Neural crest cell (in vitro differentiated cells): ENCODE measurements at regions not wholly inside any gene's neighbourhood (a gene's known extent, or its start where the extent isn't known, plus 50 kb on each side); places are given as distances from the start of the nearest gene placed in this dataset.

Experiments
- DNase-seq: peaks from one replicate; pipeline ENCODE4 v3.0.0; 2021; ENCODE audit warnings: low read depth, mixed read lengths, low spot score
- H3K27ac Mint-ChIP-seq: one replicate; pipeline ENCODE4 v1.8.0; 2021; ENCODE audit warnings: mild to moderate bottlenecking, mixed read lengths; ENCODE audit not compliant: unreplicated experiment
- H3K27me3 Mint-ChIP-seq: 2 replicates; pipeline ENCODE4 v1.8.0; 2021; ENCODE audit warnings: low read depth, mild to moderate bottlenecking, mixed read lengths
- H3K36me3 Mint-ChIP-seq: 2 replicates; pipeline ENCODE4 v1.8.0; 2021; ENCODE audit warnings: low read depth, mild to moderate bottlenecking, mixed read lengths
- H3K4me1 Mint-ChIP-seq: 2 replicates; pipeline ENCODE4 v1.8.0; 2021; ENCODE audit warnings: mixed read lengths
- H3K4me3 Mint-ChIP-seq: one replicate; pipeline ENCODE4 v1.8.0; 2021; ENCODE audit warnings: mild to moderate bottlenecking, mixed read lengths
- H3K9me3 Mint-ChIP-seq: 2 replicates; pipeline ENCODE4 v1.8.0; 2021; ENCODE audit warnings: mixed read lengths
- TF ChIP-seq, protein P1 (sequence below): fragments of 200-600 bp; sonication (generic); conservative IDR thresholded peaks from 2 replicates; pipeline ENCODE4 v1.5.0; 2021; ENCODE audit warnings: antibody characterized with exemption, mild to moderate bottlenecking

DNA sequence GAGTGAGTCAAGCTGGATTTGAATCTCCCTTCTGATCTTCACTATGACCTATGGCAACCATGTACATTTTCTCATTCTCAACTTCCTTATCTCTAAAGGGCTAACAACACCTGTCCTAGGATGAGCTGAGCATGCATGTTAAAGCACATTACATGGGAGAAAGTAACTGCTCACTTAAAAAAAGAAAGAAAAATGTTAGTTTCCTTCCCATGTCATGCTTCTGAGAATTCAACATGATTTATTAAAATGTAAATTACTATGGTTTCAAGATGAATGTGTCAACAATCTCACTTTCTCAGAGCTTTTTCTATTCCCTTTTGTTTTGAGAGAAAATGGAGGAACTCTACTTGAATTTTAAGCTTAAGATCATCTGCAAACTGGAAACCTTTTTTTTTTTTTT is 295.3 kb downstream of the SKIDA1 start:
- H3K9me3 Mint-ChIP-seq = peaks cover 11% of the 10 kb centered on the region
- no peaks in the 10 kb centered on the region for H3K36me3 Mint-ChIP-seq
- TF ChIP-seq, protein P1, sequence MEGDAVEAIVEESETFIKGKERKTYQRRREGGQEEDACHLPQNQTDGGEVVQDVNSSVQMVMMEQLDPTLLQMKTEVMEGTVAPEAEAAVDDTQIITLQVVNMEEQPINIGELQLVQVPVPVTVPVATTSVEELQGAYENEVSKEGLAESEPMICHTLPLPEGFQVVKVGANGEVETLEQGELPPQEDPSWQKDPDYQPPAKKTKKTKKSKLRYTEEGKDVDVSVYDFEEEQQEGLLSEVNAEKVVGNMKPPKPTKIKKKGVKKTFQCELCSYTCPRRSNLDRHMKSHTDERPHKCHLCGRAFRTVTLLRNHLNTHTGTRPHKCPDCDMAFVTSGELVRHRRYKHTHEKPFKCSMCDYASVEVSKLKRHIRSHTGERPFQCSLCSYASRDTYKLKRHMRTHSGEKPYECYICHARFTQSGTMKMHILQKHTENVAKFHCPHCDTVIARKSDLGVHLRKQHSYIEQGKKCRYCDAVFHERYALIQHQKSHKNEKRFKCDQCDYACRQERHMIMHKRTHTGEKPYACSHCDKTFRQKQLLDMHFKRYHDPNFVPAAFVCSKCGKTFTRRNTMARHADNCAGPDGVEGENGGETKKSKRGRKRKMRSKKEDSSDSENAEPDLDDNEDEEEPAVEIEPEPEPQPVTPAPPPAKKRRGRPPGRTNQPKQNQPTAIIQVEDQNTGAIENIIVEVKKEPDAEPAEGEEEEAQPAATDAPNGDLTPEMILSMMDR = no peak
- H3K27me3 Mint-ChIP-seq = no peaks in the 10 kb centered on the region
- no peak for DNase-seq
- H3K4me3 Mint-ChIP-seq = no peak overlapping the region
- H3K4me1 Mint-ChIP-seq = no peaks in the 10 kb centered on the region
- no peak overlapping the region for H3K27ac Mint-ChIP-seq

DNA sequence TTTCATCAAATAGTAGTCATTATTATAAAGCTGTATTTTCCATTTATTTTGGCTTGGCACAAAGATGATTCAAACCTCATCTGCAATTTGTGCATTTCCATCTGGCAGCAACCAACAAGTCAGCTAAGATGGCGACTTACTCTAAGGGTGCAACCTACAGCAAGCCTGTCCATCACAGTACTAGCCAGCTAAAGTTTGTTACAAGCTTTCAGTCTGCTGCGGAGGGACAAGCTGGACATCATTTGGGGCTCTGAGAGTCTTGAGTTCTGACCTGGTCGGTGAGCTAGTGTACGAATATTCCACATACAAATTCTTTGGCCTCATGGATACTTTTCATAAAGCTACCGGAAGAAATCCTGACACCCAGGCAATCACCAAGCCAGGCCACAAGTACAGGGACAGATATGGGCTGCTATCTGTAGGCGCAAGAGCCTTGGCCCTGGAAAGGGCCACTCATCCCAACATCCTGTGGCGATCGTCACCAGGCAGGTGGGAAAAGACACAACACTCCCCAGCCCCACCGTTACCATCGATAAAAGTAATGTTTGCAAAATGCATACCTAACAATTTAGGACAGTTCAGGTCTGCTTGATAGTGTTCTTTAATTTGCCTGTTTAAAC is 307.6 kb downstream of the SKIDA1 start:
- Mint-ChIP-seq H3K27ac (no peak overlapping the region), H3K4me3 (no peak overlapping the region), H3K4me1 (peaks cover 5% of the 10 kb centered on the region), H3K27me3 (no peaks in the 10 kb centered on the region), H3K9me3 (no peaks in the 10 kb centered on the region), H3K36me3 (no peaks in the 10 kb centered on the region)
- TF ChIP-seq, protein P1 = no peak
- DNase-seq = no peak

DNA sequence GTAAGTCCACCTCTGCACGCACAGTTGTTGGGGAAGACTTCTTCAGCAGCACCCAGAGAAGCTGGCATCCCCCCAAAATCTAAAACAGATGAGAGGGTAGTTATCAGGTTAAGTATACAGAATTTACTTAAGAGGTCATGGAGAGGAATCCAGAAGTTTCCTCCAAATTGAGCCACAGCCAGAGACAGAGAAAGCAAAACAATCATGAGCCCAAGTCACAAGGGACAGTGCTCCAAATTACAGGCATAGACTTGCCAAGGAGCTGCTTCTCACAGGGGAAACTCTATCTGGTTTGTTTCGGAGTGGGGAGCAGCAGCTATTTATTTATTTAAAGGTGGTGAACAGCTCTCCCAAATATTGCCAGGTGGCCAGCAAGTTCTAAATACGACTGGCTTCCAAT is 308.4 kb downstream of the SKIDA1 start:
- TF ChIP-seq, protein P1 = no peak
- no peaks in the 10 kb centered on the region for H3K36me3 Mint-ChIP-seq
- no peaks in the 10 kb centered on the region for H3K9me3 Mint-ChIP-seq
- no peak overlapping the region for H3K4me3 Mint-ChIP-seq
- H3K27ac Mint-ChIP-seq = no peak overlapping the region
- DNase-seq = no peak
- peaks cover 5% of the 10 kb centered on the region for H3K4me1 Mint-ChIP-seq
- H3K27me3 Mint-ChIP-seq = no peaks in the 10 kb centered on the region

DNA sequence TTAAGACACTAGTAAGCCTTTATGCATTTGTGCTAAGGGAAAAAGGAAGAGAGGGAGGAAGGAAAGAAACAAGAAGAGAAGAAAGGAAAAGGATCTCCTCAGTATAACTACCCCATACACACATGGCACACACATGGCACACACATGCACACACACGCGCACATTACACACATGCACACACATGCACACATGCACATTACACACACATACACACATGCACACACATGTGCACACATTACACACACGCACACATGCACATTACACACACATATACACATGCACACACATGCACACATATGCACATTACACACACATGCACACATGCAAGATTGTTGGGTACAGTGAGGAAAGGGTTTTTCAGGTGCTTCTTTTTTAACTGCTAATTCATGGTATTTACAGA is 311.2 kb downstream of the SKIDA1 start:
- no peak overlapping the region for H3K4me3 Mint-ChIP-seq
- H3K9me3 Mint-ChIP-seq = peaks cover 3% of the 10 kb centered on the region
- TF ChIP-seq, protein P1 = no peak
- H3K36me3 Mint-ChIP-seq = no peaks in the 10 kb centered on the region
- no peaks in the 10 kb centered on the region for H3K27me3 Mint-ChIP-seq
- DNase-seq = no peak
- H3K27ac Mint-ChIP-seq = no peak overlapping the region
- peaks cover 5% of the 10 kb centered on the region for H3K4me1 Mint-ChIP-seq

DNA sequence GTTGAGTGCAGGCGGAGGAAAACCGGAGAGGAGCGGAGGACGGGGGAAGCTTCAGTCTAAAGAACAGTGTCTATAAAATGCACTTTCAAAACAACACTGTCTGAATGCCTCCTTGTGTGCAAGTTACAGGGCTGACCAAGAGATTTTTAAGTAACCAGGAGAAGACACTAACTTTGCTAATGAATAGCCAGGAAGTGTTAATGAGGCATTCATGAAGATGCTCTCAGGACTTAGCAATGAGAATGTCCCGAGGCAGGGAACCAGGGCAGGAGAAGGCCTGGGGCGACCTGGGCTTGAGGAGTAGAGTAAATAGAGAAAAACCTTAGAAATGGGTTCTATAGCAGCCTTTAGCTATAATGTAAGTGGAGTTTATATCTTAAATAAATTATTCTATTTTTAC is 312.1 kb downstream of the SKIDA1 start:
- no peaks in the 10 kb centered on the region for H3K36me3 Mint-ChIP-seq
- no peak for DNase-seq
- no peaks in the 10 kb centered on the region for H3K27me3 Mint-ChIP-seq
- no peak overlapping the region for H3K27ac Mint-ChIP-seq
- peaks cover 3% of the 10 kb centered on the region for H3K9me3 Mint-ChIP-seq
- peaks cover 5% of the 10 kb centered on the region for H3K4me1 Mint-ChIP-seq
- TF ChIP-seq, protein P1 = no peak
- H3K4me3 Mint-ChIP-seq = no peak overlapping the region
